Activated T-helper 1 cell treated with anti-CD3 and anti-CD28 coated beads, Interleukin-12 subunit alpha, Interleukin-12 subunit beta, Interleukin-2, Interleukin-4 antibody, amounts not matched to agents 30 ng/mL and 10 ng/mL and 1 ng/mL, durations not matched to agents 14 hours and 24 hours and 36 hours (primary cell): ENCODE measurements at regions not wholly inside any gene's neighbourhood (a gene's known extent, or its start where the extent isn't known, plus 50 kb on each side); places are given as distances from the start of the nearest gene placed in this dataset.

Experiments
- DNase-seq: peaks from one replicate; pipeline ENCODE4 v3.0.0; 2021; ENCODE audit warnings: low spot score
- H3K27ac Mint-ChIP-seq: one replicate; pipeline ENCODE4 v1.8.0; 2021; ENCODE audit warnings: mild to moderate bottlenecking, mixed read lengths
- H3K27me3 Mint-ChIP-seq: one replicate; pipeline ENCODE4 v1.8.0; 2022; ENCODE audit warnings: mild to moderate bottlenecking, moderate library complexity, mixed read lengths; ENCODE audit not compliant: insufficient read depth
- H3K36me3 Mint-ChIP-seq: one replicate; pipeline ENCODE4 v1.8.0; 2021; ENCODE audit warnings: low read depth, mixed read lengths
- H3K4me1 Mint-ChIP-seq: one replicate; pipeline ENCODE4 v1.8.0; 2021; ENCODE audit warnings: low read depth, mixed read lengths
- H3K4me3 Mint-ChIP-seq: one replicate; pipeline ENCODE4 v1.8.0; 2021; ENCODE audit warnings: mild to moderate bottlenecking, moderate library complexity, mixed read lengths
- H3K9me3 Mint-ChIP-seq: one replicate; pipeline ENCODE4 v1.8.0; 2021; ENCODE audit warnings: mixed read lengths
- intact Hi-C: fragments of 100-400 bp; cut with micrococcal nuclease; formaldehyde crosslinking; loops from one replicate; pipeline ENCODE4 v1.15.1; 2024

DNA sequence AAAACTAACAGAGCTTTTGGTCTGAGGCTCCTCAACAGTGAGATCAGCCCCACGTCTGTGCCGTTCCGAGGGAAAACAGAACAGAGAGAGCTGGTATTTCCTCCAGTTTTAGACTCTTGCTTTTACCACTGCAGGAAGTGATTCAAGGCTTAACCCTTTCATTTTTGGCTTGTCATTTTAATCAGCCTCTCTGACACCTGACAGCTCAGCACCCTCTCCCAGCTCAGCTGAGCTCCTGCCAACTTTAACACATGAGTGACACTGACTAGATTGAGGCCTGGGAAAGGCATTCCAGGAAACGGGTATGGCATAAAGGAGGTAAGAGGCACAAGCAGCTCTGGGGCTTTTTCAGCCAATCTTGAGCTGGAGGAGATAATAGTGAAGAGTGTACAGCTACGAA, 239.4 kb upstream of the SKOR2 start:
- H3K36me3 Mint-ChIP-seq: no peaks in the 10 kb centered on the region
- no peak overlapping the region for H3K27ac Mint-ChIP-seq
- intact Hi-C loops: no loop called here
- H3K27me3 Mint-ChIP-seq: peaks cover 1% of the 10 kb centered on the region
- H3K4me3 Mint-ChIP-seq: no peak overlapping the region
- H3K9me3 Mint-ChIP-seq: no peaks in the 10 kb centered on the region
- DNase-seq: no peak
- peaks cover 6% of the 10 kb centered on the region for H3K4me1 Mint-ChIP-seq

DNA sequence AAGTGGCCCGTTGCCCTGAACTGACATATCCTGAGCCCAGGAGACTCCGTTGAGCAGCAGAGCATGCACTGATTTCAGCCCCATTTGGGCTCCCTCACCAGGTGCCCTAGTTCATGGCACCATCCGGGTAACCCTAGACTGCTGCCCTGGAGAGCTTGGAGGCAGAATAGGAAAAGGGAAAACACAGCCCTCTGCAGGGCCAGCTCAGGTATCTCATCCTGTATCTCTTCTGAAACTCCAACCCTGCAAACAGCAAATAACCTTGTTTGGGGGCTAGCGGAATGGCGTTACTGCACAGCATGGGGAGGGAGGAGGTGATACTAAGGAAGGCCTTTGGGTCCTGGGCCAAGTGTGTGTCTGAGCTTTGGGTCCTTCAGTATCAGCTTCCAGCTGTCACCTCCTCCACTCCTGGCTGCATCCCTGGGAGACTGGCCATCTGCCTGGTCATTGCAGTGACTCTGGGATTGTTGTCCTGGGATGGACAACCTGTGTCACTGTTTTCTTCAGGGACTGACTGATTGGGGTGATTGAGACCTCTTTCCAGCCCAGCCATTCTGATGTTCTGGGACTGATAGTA, 233.8 kb upstream of the SKOR2 start:
- H3K4me3 Mint-ChIP-seq: no peak overlapping the region
- H3K36me3 Mint-ChIP-seq: no peaks in the 10 kb centered on the region
- no peaks in the 10 kb centered on the region for H3K4me1 Mint-ChIP-seq
- no peak overlapping the region for H3K27ac Mint-ChIP-seq
- no peak for DNase-seq
- peaks cover 1% of the 10 kb centered on the region for H3K27me3 Mint-ChIP-seq
- H3K9me3 Mint-ChIP-seq: no peaks in the 10 kb centered on the region
- intact Hi-C loops: no loop called here

DNA sequence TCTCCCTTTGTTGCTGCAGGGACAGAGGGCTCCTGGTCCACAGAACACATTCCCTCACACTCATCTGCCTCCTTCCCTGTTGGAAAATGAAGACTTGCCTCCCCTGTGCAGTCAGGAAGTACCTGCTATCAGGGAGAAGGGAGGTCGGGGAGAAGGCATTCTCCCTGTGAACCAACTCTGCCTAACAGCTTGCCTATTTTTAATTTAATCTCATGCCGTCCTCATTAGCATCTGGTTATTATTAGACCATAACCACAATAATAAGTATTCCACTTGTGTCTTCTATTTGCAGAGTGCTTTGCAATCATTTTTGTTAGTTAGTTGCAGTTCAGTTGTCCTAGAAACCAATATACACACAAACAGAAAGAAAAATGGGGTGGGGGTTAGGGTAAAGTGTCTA, 232.6 kb upstream of the SKOR2 start:
- intact Hi-C loops: no loop called here
- Mint-ChIP-seq H3K27me3 (peaks cover 1% of the 10 kb centered on the region), H3K36me3 (no peaks in the 10 kb centered on the region), H3K27ac (no peak overlapping the region), H3K4me1 (no peaks in the 10 kb centered on the region), H3K9me3 (no peaks in the 10 kb centered on the region), H3K4me3 (no peak overlapping the region)
- no peak for DNase-seq

DNA sequence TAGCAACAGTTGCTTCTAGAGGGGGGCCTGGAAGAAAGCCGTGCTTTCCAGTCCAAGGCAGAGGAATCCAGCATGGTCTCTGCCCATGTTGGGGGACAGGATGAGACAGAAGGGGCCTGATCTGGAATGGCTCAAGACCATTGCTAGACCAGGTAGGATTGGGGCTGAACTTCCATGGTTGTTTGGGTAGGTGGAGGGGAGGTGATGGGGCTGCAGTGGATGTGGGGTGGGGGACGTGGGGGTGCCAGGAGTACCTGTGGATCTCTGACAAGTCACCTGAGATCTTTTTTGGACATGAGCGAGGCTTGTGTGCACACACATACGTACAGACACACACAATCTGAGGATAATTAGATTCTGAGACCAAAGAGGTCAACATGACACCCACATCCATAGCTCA, 228.7 kb upstream of the SKOR2 start:
- no peaks in the 10 kb centered on the region for H3K4me1 Mint-ChIP-seq
- DNase-seq: no peak
- H3K27me3 Mint-ChIP-seq: no peaks in the 10 kb centered on the region
- H3K36me3 Mint-ChIP-seq: no peaks in the 10 kb centered on the region
- no peaks in the 10 kb centered on the region for H3K9me3 Mint-ChIP-seq
- intact Hi-C loops: no loop called here
- H3K4me3 Mint-ChIP-seq: no peak overlapping the region
- no peak overlapping the region for H3K27ac Mint-ChIP-seq

DNA sequence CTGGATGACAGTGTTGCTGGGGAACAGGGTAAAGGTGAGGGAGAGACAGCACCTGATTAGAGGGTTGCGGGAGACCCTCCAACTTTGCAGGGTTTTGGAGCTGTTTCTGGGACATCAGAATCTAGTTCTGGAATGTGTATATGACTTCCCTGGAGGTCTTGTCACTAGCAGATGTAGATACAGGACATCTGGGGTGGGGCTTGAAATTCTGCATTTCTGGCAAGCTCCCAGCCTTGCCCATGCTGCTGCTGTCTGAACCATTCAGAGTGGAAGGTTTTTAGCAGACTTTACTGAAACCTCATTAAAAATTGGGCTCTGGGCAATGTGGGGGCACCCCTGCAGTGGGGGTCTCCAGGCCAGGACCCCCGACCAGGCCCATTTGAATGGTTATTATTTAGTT, 220.3 kb upstream of the SKOR2 start:
- Mint-ChIP-seq H3K36me3 (no peaks in the 10 kb centered on the region), H3K4me3 (no peak overlapping the region), H3K27me3 (no peaks in the 10 kb centered on the region), H3K4me1 (no peaks in the 10 kb centered on the region), H3K27ac (no peak overlapping the region), H3K9me3 (no peaks in the 10 kb centered on the region)
- intact Hi-C loops: no loop called here
- DNase-seq: no peak

DNA sequence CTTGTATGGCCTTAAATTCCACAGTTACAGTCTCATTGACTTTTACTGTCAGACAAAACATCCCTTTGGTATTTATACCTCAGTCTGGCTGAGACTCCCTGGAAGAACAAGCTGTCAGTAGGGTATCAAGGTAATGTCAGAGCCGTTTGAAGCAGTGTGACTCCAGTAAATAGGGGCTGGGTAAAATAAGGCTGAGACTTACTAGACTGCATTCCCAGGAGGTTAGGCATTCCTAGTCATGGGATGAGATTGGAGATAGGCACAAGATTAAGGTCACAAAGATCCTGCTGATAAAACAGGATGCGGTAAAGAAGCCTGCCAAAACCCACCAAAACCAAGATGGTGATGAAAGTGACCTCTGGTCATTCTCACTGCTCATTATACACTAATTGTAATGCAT, 219.5 kb upstream of the SKOR2 start:
- no peak overlapping the region for H3K27ac Mint-ChIP-seq
- H3K36me3 Mint-ChIP-seq: no peaks in the 10 kb centered on the region
- no peaks in the 10 kb centered on the region for H3K4me1 Mint-ChIP-seq
- no peak overlapping the region for H3K4me3 Mint-ChIP-seq
- intact Hi-C loops: no loop called here
- DNase-seq: no peak
- H3K9me3 Mint-ChIP-seq: no peaks in the 10 kb centered on the region
- no peaks in the 10 kb centered on the region for H3K27me3 Mint-ChIP-seq

DNA sequence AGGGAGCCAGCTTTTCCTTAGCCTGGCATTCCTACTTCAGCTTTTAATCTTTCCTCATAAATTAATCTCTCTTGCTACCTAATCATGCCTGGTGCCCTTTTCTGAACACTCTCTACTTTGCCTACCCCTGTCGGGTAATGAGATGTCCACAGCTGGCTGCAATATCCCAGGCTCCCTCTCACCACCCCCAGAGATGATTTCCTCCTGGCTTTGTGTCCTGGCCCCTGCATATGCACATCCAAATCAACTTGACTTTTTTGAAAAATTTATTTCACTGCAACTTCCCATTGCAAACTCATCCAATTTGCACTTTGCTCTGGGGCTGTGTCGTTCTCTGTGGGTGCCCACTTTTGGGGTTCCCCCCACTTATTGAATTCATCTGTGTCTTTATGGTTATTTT, 218.1 kb upstream of the SKOR2 start:
- Mint-ChIP-seq H3K36me3 (no peaks in the 10 kb centered on the region), H3K4me3 (no peak overlapping the region), H3K4me1 (no peaks in the 10 kb centered on the region), H3K27ac (no peak overlapping the region), H3K9me3 (no peaks in the 10 kb centered on the region), H3K27me3 (no peaks in the 10 kb centered on the region)
- intact Hi-C loops: no loop called here
- DNase-seq: no peak

DNA sequence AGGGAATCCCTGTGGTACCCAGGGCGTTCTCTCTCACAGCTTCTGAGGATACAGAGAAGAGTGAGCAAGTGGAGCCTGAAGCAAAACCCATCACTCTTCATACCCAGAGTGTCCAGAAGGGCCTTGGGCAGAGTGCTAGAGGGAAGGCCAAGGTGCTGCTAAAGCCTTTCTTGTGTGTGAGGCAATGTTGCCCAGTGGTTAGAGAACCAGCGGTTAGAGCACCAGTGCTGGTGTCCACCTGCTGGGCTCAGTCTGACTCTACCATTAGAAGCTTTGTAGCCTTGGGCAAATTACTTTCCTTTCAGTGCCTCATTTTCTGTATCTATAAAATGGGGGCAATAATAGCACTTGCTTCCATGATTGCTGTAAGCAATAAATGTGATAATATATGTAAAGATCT, 210.5 kb upstream of the SKOR2 start:
- no peak overlapping the region for H3K4me3 Mint-ChIP-seq
- H3K36me3 Mint-ChIP-seq: no peaks in the 10 kb centered on the region
- H3K9me3 Mint-ChIP-seq: no peaks in the 10 kb centered on the region
- no peak for DNase-seq
- intact Hi-C loops: no loop called here
- no peaks in the 10 kb centered on the region for H3K4me1 Mint-ChIP-seq
- no peak overlapping the region for H3K27ac Mint-ChIP-seq
- H3K27me3 Mint-ChIP-seq: no peaks in the 10 kb centered on the region

DNA sequence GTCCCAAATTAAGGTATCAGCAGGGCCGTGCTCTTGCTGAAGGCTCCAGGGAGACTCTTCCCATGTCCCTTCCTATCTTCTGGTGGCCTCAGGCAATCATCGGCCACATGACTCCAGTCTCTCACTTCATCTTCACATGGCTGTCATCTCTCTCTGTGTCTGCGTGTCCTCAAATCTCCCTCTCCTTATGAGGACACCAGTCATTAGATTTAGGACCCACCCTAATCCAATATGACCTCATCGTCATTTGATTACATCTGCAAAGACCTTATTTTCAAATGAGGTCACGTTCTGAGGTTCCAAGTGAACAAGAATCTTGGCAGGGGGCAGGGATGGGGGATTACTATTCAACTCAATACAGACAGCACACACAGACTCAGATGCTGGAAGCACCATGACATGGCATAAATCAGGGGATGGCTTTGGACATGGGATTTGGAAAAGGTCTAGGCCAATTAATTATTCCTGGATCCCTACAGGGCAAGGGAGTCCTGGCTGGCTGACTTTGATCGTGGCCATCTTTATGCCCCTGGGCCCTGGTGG, 210.0 kb upstream of the SKOR2 start:
- DNase-seq: no peak
- Mint-ChIP-seq H3K4me1 (no peaks in the 10 kb centered on the region), H3K27ac (no peak overlapping the region), H3K27me3 (no peaks in the 10 kb centered on the region), H3K4me3 (no peak overlapping the region), H3K9me3 (no peaks in the 10 kb centered on the region), H3K36me3 (no peaks in the 10 kb centered on the region)
- intact Hi-C loops: no loop called here

DNA sequence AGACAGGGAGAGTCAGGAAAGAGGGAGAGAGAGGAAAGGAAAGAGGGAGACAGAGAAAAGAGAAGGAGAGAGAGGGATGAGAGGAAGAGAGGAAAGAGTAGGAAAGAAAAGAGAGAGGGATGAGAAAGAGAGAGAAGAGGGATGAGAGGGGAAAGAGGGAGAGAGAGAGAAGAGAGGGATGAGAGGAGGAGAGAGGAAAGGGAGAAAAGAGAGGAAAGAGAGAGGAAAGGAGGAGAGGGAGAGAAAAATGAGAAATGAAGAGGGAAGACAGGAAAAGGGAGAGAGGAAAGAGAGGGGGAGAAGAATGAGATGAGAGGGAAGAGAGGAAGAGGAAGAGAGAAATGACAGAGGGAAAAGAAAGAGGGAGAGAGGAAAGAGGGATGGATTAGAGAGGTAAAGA, 207.0 kb upstream of the SKOR2 start:
- Mint-ChIP-seq H3K36me3 (no peaks in the 10 kb centered on the region), H3K9me3 (no peaks in the 10 kb centered on the region), H3K27ac (no peak overlapping the region), H3K27me3 (no peaks in the 10 kb centered on the region), H3K4me3 (no peak overlapping the region), H3K4me1 (no peaks in the 10 kb centered on the region)
- intact Hi-C loops: no loop called here
- DNase-seq: no peak

DNA sequence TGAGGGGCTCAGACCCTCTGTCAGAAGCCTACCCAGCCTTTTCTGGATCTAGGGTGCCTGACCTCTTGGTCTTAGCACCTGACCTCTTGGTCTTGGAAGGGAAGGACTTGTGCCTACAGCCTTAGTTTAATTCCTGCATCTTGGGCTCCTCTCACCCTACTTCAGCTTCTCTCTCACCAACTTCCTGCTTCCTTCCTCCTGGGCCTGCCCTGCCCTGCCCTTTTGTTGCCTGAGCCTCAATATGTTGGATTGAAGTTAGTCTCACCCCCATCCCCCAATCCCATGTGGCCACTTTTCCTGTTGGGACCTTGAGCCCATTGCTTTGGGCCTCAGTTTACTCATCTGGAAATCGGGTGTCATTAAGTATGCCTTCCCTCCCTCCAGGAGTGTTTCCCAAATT, 206.2 kb upstream of the SKOR2 start:
- H3K27me3 Mint-ChIP-seq: no peaks in the 10 kb centered on the region
- no peaks in the 10 kb centered on the region for H3K4me1 Mint-ChIP-seq
- DNase-seq: no peak
- H3K4me3 Mint-ChIP-seq: no peak overlapping the region
- intact Hi-C loops: no loop called here
- no peaks in the 10 kb centered on the region for H3K9me3 Mint-ChIP-seq
- no peak overlapping the region for H3K27ac Mint-ChIP-seq
- H3K36me3 Mint-ChIP-seq: no peaks in the 10 kb centered on the region

DNA sequence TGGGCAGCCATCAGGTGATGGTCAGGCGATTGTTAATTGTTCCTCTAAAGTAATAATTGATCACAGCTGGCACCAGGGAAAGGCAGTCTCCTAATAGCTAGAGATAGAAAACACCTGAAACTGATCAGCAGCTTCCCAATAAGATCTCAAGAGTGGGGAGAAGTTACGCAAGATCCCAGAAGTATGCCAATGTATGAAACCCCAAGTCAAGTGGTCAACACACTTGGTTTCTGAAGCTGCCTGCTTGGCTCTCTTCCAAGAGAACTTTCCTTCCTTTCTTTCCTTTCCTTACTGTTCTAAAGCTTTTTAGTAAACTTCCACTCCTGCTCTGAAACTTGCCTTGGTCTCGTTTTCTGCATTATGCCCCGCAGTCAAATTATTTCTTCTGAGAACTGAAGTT, 201.6 kb upstream of the SKOR2 start:
- Mint-ChIP-seq H3K36me3 (no peaks in the 10 kb centered on the region), H3K4me3 (no peak overlapping the region), H3K27ac (no peak overlapping the region), H3K9me3 (no peaks in the 10 kb centered on the region), H3K27me3 (peaks cover 2% of the 10 kb centered on the region), H3K4me1 (no peaks in the 10 kb centered on the region)
- no peak for DNase-seq
- intact Hi-C loops: no loop called here

DNA sequence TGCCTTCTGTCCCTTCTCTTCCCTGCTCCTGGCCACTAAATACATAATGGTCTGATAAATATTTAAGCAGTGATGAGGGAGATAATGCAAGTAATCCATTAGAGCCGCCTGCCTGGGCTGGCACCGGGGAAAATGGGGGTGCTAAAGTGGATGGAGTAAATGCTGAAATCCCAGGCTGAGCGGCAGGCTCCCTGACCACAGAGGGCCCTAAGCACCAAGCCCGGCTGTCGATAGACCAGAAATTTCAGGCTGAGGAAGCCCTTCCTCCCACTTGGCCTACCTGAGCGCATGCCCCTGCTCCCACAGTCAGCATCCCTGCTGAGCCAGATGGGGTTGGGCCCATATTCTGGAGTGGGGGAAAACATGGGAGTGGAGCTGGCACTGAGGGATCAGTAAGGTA, 197.5 kb upstream of the SKOR2 start:
- Mint-ChIP-seq H3K4me3 (no peak overlapping the region), H3K4me1 (no peaks in the 10 kb centered on the region), H3K27me3 (peaks cover 6% of the 10 kb centered on the region), H3K27ac (no peak overlapping the region), H3K36me3 (no peaks in the 10 kb centered on the region), H3K9me3 (peaks cover 3% of the 10 kb centered on the region)
- DNase-seq: no peak
- intact Hi-C loops: no loop called here

DNA sequence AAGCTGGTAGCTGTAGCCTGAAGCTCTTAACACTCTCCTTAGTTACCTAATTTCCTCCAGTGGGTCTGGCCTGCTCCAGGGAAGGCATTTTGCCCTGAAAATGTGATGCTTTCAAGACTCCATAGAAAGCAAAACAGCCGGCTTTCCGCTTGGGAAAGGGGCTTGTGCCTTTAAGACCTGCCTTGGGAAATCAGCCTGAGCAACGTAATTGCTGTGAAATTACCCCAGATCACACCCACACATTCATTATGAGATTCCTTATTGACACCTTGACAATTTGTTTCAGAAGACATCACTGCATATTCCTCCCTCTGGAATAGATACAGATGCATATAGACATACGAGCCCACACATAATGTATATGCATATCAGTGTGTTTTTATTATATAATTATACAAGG, 190.5 kb upstream of the SKOR2 start:
- Mint-ChIP-seq H3K4me1 (no peaks in the 10 kb centered on the region), H3K4me3 (no peak overlapping the region), H3K27me3 (no peaks in the 10 kb centered on the region), H3K9me3 (peaks cover 3% of the 10 kb centered on the region), H3K27ac (no peak overlapping the region), H3K36me3 (no peaks in the 10 kb centered on the region)
- DNase-seq: no peak
- intact Hi-C loops: no loop called here
